ENCODE measurements at regions not wholly inside any gene's neighbourhood (a gene's known extent, or its start where the extent isn't known, plus 50 kb on each side); places are given as distances from the start of the nearest gene placed in this dataset.

DNA sequence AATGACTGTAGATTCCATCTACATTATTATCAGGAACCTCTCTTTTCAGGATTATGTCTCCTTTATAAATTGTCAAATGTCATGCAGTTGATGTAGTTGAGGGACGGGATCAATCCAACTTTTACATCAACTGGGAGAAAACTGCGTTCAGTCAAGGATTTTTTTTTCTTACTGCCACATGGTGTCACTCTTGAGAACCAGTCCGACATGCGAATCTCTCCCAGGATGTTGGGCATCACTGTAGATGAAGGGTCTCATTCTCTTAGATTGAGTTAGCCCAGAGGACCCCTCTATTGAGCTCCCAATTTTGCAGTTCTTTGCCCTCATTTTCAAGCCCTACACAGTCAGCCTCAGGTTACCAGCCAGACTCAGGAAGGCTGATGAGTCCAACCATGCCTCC is 120.3 kb upstream of the PTPRZ1 start:
- no peak for DNase-seq (ENCODE audit: low read depth)
- TF ChIP-seq, protein P1, sequence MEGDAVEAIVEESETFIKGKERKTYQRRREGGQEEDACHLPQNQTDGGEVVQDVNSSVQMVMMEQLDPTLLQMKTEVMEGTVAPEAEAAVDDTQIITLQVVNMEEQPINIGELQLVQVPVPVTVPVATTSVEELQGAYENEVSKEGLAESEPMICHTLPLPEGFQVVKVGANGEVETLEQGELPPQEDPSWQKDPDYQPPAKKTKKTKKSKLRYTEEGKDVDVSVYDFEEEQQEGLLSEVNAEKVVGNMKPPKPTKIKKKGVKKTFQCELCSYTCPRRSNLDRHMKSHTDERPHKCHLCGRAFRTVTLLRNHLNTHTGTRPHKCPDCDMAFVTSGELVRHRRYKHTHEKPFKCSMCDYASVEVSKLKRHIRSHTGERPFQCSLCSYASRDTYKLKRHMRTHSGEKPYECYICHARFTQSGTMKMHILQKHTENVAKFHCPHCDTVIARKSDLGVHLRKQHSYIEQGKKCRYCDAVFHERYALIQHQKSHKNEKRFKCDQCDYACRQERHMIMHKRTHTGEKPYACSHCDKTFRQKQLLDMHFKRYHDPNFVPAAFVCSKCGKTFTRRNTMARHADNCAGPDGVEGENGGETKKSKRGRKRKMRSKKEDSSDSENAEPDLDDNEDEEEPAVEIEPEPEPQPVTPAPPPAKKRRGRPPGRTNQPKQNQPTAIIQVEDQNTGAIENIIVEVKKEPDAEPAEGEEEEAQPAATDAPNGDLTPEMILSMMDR (IDR thresholded peaks at IDR 0.05; ENCODE audit: low read depth, low read length, missing control alignments), result peak; percentile 43
- in situ Hi-C loops (cut with HindIII; ENCODE audit: low sequenced_read_pairs), result loop anchor here (25.0 kb wide), 1 partner anchor 260 kb away; no protein-coding TSS in a partner anchor
- no peak overlapping the region for H3K4me3 ChIP-seq (ENCODE audit: low read depth, low read length)

DNA sequence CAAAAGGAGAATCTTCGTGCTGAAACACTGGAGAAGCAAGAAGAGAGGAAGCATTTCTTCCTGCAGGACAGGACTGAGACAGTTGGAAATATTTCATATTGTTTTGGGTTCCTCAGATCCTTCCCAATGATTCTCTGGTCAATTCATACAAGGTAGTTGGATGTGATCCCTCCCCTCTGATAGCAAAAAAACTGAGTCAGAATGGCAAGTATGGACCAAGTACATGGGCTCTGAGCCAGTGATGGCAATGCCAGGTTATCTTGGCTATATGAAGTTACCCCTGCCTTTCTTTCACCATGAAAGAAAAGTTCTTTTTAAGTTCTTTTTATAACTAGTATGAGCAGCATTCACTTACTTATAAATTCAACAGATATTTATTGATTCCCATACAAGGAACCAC is 124.4 kb upstream of the PTPRZ1 start:
- TF ChIP-seq, protein P1 (IDR thresholded peaks at IDR 0.05; ENCODE audit: low read depth, low read length, missing control alignments), result no peak
- H3K4me3 ChIP-seq (ENCODE audit: low read depth, low read length), result no peak overlapping the region
- in situ Hi-C loops (cut with HindIII; ENCODE audit: low sequenced_read_pairs), result no loop called here
- DNase-seq (ENCODE audit: low read depth), result no peak

DNA sequence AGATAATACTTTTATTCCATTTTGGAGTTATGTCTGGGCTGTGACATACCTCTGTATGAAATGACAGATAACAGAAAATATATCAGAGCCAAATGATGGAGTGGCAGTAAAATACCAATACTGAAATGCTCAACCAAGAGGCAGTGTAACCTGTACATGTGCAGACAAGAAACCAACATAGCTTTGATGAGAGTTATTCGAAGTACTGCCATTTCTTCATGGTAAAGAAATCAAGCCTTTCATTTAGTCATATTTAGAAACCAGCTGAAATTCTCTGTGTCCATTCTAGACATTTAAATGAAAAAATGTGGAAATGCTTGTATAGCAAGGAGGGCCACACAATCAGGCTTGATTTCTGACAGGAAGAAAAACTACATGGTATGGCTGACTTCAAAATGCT is 127.1 kb upstream of the PTPRZ1 start:
- TF ChIP-seq, protein P1 (IDR thresholded peaks at IDR 0.05; ENCODE audit: low read depth, low read length, missing control alignments), result no peak
- H3K4me3 ChIP-seq (ENCODE audit: low read depth, low read length), result no peak overlapping the region
- in situ Hi-C loops (cut with HindIII; ENCODE audit: low sequenced_read_pairs), result no loop called here
- DNase-seq (ENCODE audit: low read depth), result no peak

DNA sequence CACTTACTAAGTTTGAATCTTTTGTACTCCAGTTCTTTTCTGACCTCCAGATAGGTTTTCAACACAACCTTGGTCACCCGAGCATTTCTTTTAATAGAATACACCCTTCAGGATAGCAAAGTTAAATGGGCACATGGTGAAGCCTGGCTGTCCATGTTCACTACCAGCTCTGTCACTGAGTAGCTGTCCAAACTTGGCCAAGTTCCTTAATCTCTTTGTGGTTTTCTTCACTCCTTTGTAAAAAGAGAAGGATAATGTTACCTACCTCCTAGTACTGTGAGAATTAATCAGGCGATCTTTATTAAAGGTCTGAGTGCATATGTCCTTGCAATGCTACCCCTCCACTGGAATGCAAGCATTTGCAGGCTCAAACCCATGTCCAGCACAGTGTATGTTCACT is 128.1 kb upstream of the PTPRZ1 start:
- TF ChIP-seq, protein P1 (IDR thresholded peaks at IDR 0.05; ENCODE audit: low read depth, low read length, missing control alignments), result no peak
- no peak for DNase-seq (ENCODE audit: low read depth)
- in situ Hi-C loops (cut with HindIII; ENCODE audit: low sequenced_read_pairs), result no loop called here
- H3K4me3 ChIP-seq (ENCODE audit: low read depth, low read length), result no peak overlapping the region

DNA sequence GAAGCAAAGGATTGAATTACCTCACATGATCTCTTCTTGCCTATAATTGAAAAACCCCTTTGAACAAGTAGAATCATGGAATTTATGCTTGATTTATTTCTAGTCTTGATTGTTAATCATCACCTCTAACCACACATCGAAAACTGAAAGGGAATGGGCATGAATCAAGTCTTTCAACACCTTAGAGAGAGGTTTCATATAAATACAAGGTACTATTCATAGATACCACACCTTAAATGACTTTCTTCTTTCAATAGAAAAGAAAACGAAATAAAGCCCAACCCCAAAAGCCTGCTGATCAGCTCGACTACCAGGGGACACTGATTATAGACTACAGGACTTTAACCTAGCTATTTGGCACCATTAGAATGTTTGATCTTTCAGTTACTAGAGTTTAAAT is 128.6 kb upstream of the PTPRZ1 start:
- DNase-seq (ENCODE audit: low read depth), result no peak
- in situ Hi-C loops (cut with HindIII; ENCODE audit: low sequenced_read_pairs), result no loop called here
- TF ChIP-seq, protein P1 (IDR thresholded peaks at IDR 0.05; ENCODE audit: low read depth, low read length, missing control alignments), result no peak
- no peak overlapping the region for H3K4me3 ChIP-seq (ENCODE audit: low read depth, low read length)

DNA sequence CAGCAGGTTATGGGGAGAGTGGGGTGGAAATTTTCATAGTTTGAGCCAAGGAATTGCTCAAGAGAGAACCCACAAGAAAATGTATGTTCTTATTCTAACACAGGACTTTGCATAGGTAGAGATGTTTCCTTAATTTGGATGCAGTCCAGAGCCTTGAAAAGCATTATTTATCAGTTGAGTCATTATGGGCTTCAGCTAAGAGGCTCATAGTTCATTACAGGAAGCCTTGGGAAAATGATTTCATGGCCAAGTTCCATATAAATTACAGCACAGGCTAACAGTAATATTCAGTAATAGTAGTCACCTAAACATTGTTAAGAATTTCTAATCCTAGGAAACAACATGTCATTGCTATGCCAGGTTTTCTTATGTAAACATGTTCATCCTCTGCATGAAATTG is 131.1 kb upstream of the PTPRZ1 start:
- in situ Hi-C loops (cut with HindIII; ENCODE audit: low sequenced_read_pairs), result no loop called here
- TF ChIP-seq, protein P1 (IDR thresholded peaks at IDR 0.05; ENCODE audit: low read depth, low read length, missing control alignments), result no peak

DNA sequence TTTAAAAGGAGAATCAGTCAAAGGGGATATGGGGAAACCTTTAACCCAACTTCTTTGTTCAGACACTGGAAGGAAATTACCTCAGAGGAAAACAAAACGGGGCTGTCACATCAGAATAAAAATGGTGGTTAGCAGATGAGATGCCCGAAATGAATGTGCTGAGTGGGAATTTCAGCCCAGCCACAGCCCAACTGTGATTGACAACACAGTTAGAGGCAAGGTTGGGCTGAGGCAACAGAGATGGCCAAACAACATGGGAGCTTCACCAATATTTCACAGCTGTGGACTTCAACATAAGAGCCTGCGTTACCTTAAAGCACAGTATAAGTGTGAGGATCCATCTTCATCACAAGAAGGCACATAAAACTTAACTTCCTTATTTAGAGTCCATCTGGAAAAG is 133.5 kb upstream of the PTPRZ1 start:
- TF ChIP-seq, protein P1 (IDR thresholded peaks at IDR 0.05; ENCODE audit: low read depth, low read length, missing control alignments), result no peak
- H3K4me3 ChIP-seq (ENCODE audit: low read depth, low read length), result no peak overlapping the region
- no peak for DNase-seq (ENCODE audit: low read depth)
- in situ Hi-C loops (cut with HindIII; ENCODE audit: low sequenced_read_pairs), result no loop called here

More for the DNA sequence above, 131.1 kb upstream of the PTPRZ1 start:
- no peak overlapping the region for H3K4me3 ChIP-seq (ENCODE audit: low read depth, low read length)
- peak; percentile 29 for DNase-seq (ENCODE audit: low read depth)
